OCI-LY3 (cell line): ENCODE measurements at regions not wholly inside any gene's neighbourhood (a gene's known extent, or its start where the extent isn't known, plus 50 kb on each side); places are given as distances from the start of the nearest gene placed in this dataset.

Experiments
- H2AFZ ChIP-seq: fragments of 200-600, 300-600 bp; shearing (Covaris generic); 2 replicates; pipeline ENCODE4 v1.6.0; 2014; ENCODE audit warnings: antibody characterized with exemption, low read depth, low read length
- H3K27ac ChIP-seq: fragments of 200-600, 300-600 bp; sonication (generic); 2 replicates; pipeline ENCODE4 v1.5.1; 2014; ENCODE audit warnings: mild to moderate bottlenecking, low read length, moderate library complexity, mixed read lengths
- H3K27me3 ChIP-seq: fragments of 200-600, 300-600 bp; sonication (generic); 2 replicates; pipeline ENCODE4 v1.6.1; 2014; ENCODE audit warnings: low read depth, low read length, mixed read lengths
- H3K36me3 ChIP-seq: fragments of 200-600, 300-600 bp; sonication (generic); replicated peaks from 2 replicates; pipeline ENCODE3; 2014; ENCODE audit warnings: low read depth, low read length, mixed read lengths
- H3K4me1 ChIP-seq: fragments of 300-600, 200-600 bp; sonication (generic); 2 replicates; pipeline ENCODE4 v1.6.1; 2014; ENCODE audit warnings: low read length, mixed read lengths
- H3K4me2 ChIP-seq: fragments of 200-600, 300-600 bp; sonication (generic); 2 replicates; pipeline ENCODE4 v1.6.1; 2014; ENCODE audit warnings: low read length, mixed read lengths
- H3K4me3 ChIP-seq: fragments of 300-600, 200-600 bp; sonication (generic); 2 replicates; pipeline ENCODE4 v1.5.1; 2014; ENCODE audit warnings: antibody characterized with exemption, mild to moderate bottlenecking, low read length, moderate library complexity
- H3K79me2 ChIP-seq: fragments of 300-600, 200-600 bp; shearing (Covaris generic); 2 replicates; pipeline ENCODE4 v1.6.1; 2014; ENCODE audit warnings: mild to moderate bottlenecking, low read length, mixed read lengths
- H3K9ac ChIP-seq: fragments of 300-600, 200-600 bp; shearing (Covaris generic); 2 replicates; pipeline ENCODE4 v1.6.0; 2014; ENCODE audit warnings: mild to moderate bottlenecking, low read length, moderate library complexity
- H3K9me3 ChIP-seq: fragments of 200-600, 300-600 bp; shearing (Covaris generic); 2 replicates; pipeline ENCODE4 v1.6.1; 2014; ENCODE audit warnings: low read length, mixed read lengths; ENCODE audit not compliant: insufficient read depth
- H4K20me1 ChIP-seq: fragments of 200-600, 300-600 bp; sonication (generic); 2 replicates; pipeline ENCODE4 v1.6.1; 2016; ENCODE audit warnings: low read length, mixed read lengths; ENCODE audit not compliant: insufficient read depth
- CTCF ChIP-seq: fragments of 200-600, 300-600 bp; sonication (generic); IDR thresholded peaks from 2 replicates; pipeline ENCODE4 v1.5.1; 2014; ENCODE audit warnings: antibody characterized with exemption, low read length, low read depth
- EZH2phosphoT487 ChIP-seq: fragments of 200-600 bp; shearing (Covaris generic); IDR thresholded peaks from 2 replicates; pipeline ENCODE4 v1.6.1; 2018; ENCODE audit warnings: antibody characterized with exemption, mixed run types, low read depth

GRCh38 chr21:39054066-39054465, 129.2 kb downstream of the PSMG1 start:
- no peak for TF ChIP-seq CTCF
- TF ChIP-seq EZH2phosphoT487: no peak
- no peak overlapping the region for H3K9ac ChIP-seq

GRCh38 chr21:39053126-39053525, 130.1 kb downstream of the PSMG1 start:
- no peak overlapping the region for H3K4me3 ChIP-seq
- peaks cover 33% of the 10 kb centered on the region for H3K27me3 ChIP-seq
- TF ChIP-seq EZH2phosphoT487 (no peak), CTCF (no peak)
- H3K4me2 ChIP-seq: no peak overlapping the region
- no peak overlapping the region for H3K9ac ChIP-seq
- H3K4me1 ChIP-seq: no peaks in the 10 kb centered on the region
- no peaks in the 10 kb centered on the region for H3K79me2 ChIP-seq
- H4K20me1 ChIP-seq: no peaks in the 10 kb centered on the region
- no peaks in the 10 kb centered on the region for H3K9me3 ChIP-seq
- H2AFZ ChIP-seq: no peak overlapping the region
- H3K36me3 ChIP-seq: no peaks in the 10 kb centered on the region
- H3K27ac ChIP-seq: no peak overlapping the region

More at GRCh38 chr21:39054066-39054465, 129.2 kb downstream of the PSMG1 start:
- no peaks in the 10 kb centered on the region for H3K9me3 ChIP-seq
- peaks cover 36% of the 10 kb centered on the region for H3K27me3 ChIP-seq
- no peak overlapping the region for H3K27ac ChIP-seq
- H3K4me3 ChIP-seq: no peak overlapping the region
- H4K20me1 ChIP-seq: no peaks in the 10 kb centered on the region
- no peaks in the 10 kb centered on the region for H3K36me3 ChIP-seq
- H3K4me1 ChIP-seq: no peaks in the 10 kb centered on the region
- H2AFZ ChIP-seq: no peak overlapping the region
- no peak overlapping the region for H3K4me2 ChIP-seq
- H3K79me2 ChIP-seq: no peaks in the 10 kb centered on the region

- no peak overlapping the region for H3K27ac ChIP-seq
- H2AFZ ChIP-seq: no peak overlapping the region
- no peak overlapping the region for H3K9ac ChIP-seq
- H3K4me1 ChIP-seq: no peaks in the 10 kb centered on the region
- H3K79me2 ChIP-seq: no peaks in the 10 kb centered on the region
- H4K20me1 ChIP-seq: no peaks in the 10 kb centered on the region
- H3K4me2 ChIP-seq: no peak overlapping the region
- H3K9me3 ChIP-seq: no peaks in the 10 kb centered on the region
- TF ChIP-seq EZH2phosphoT487 (no peak), CTCF (no peak)
- no peaks in the 10 kb centered on the region for H3K36me3 ChIP-seq
- H3K27me3 ChIP-seq: peaks cover 33% of the 10 kb centered on the region
- no peak overlapping the region for H3K4me3 ChIP-seq
Measured at GRCh38 chr21:39052718-39053117, 130.5 kb downstream of the PSMG1 start.

DNA sequence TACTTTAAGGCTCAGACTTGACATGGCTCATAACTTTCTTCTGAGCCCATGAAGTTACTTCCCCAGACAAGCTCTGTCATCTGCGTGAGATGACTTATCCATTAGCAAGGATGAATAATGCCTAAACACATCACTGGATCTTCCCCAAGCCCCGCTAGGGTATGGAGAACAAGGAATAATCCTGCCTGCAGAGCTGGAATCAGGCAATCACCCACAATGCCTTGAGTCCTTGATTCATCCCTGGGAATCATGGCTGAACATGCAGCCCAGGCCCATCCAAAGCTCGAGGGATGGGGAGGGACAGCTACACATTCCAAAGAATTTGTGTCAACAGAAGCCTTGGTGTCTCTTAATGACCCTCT, 131.7 kb downstream of the PSMG1 start:
- TF ChIP-seq EZH2phosphoT487 (no peak), CTCF (no peak)
- H3K79me2 ChIP-seq: no peaks in the 10 kb centered on the region
- no peak overlapping the region for H3K27ac ChIP-seq
- peaks cover 22% of the 10 kb centered on the region for H3K27me3 ChIP-seq
- no peak overlapping the region for H3K9ac ChIP-seq
- H4K20me1 ChIP-seq: no peaks in the 10 kb centered on the region
- H3K9me3 ChIP-seq: no peaks in the 10 kb centered on the region
- no peaks in the 10 kb centered on the region for H3K4me1 ChIP-seq
- no peak overlapping the region for H3K4me3 ChIP-seq
- H3K36me3 ChIP-seq: no peaks in the 10 kb centered on the region
- H3K4me2 ChIP-seq: no peak overlapping the region
- H2AFZ ChIP-seq: no peak overlapping the region
